Right lobe of liver (tissue), 6 donors: ENCODE measurements at regions not wholly inside any gene's neighbourhood (a gene's known extent, or its start where the extent isn't known, plus 50 kb on each side); places are given as distances from the start of the nearest gene placed in this dataset.

Experiments used
- ATAC-seq, 4 donors: fragments of 200-7000 bp; cut with Tn5 transposase; one replicate each; pipeline ENCODE4 v1.9.1; 2020; ENCODE audit warnings: mild to moderate bottlenecking in 4 of 4, moderate library complexity in 4 of 4
- DNase-seq, 3 donors: peaks; one replicate each; pipeline ENCODE4 v3.0.0-alpha.2; 2020
- H3K27ac ChIP-seq, 3 donors: fragments of 200-600 bp; one replicate each; pipeline ENCODE4 v1.8.0; 2022
- H3K27me3 ChIP-seq, 2 donors: fragments of 200-600 bp; one replicate each; pipeline ENCODE4 v1.8.0; 2022
- H3K36me3 ChIP-seq, 4 donors: fragments of 200-600 bp; sonication (generic) in 1 of 4; one replicate each; pipeline versions ENCODE4 v1.5.1 to v1.8.0; 2017 to 2022; ENCODE audit warnings: control low read depth in 1 of 4
- H3K4me1 ChIP-seq, 4 donors: fragments of 200-600 bp; sonication (generic) in 1 of 4; one replicate each; pipeline versions ENCODE4 v1.5.1 to v1.8.0; 2017 to 2022; ENCODE audit warnings: control low read depth in 1 of 4
- H3K4me3 ChIP-seq, 3 donors: fragments of 200-600 bp; one replicate each; pipeline ENCODE4 v1.8.0; 2022
- H3K9me3 ChIP-seq, 4 donors: fragments of 200-600 bp; sonication (generic) in 1 of 4; one replicate each; pipeline versions ENCODE4 v1.5.1 to v1.8.0; 2017 to 2022; ENCODE audit warnings: control low read depth in 1 of 4
- CTCF ChIP-seq, 4 donors: fragments of 200-600 bp in 3 of 4; fragments of 450-650 bp in 1 of 4; IDR thresholded peaks; one replicate each; pipeline versions ENCODE4 v1.5.1 to v1.8.0; 2016 to 2022; ENCODE audit warnings: antibody characterized with exemption in 4 of 4, mild to moderate bottlenecking in 2 of 4
- POLR2A ChIP-seq: fragments of 450-650 bp; IDR thresholded peaks from one replicate; pipeline ENCODE4 v1.6.1; 2017; ENCODE audit warnings: antibody characterized with exemption, mild to moderate bottlenecking
- WGBS: methylation state at CpG from one replicate; pipeline ENCODE4 v1.1.6; 2018; ENCODE audit warnings: low coverage, low lambda C conversion rate; ENCODE audit not compliant: insufficient coverage; ENCODE audit errors: missing lambda C conversion rate; 5-methylcytosine and 5-hydroxymethylcytosine counted together
- intact Hi-C, 2 donors: fragments of 100-400 bp; cut with DNase I; formaldehyde crosslinking; loops; one replicate each; pipeline versions ENCODE4 v1.11.2 to v1.14.1; 2022
- donor health status: DM: no; HTN: yes; CAD: no.
- donor health status: DM: no; HTN: no; CAD: no.
- donor health status: DM: no; HTN: no; CAD: no.
- donor health status: DM: no; HTN: yes; CAD: no.
- donor health status: DM: no; HTN: yes; CAD: no.

- TF ChIP-seq POLR2A (no peak), CTCF (IDR thresholded peaks at IDR 0.05) (no peak)
- Histone ChIP-seq H3K27me3 (no peaks in the 10 kb centered on the region), H3K4me3 (no peak overlapping the region), H3K27ac (no peak overlapping the region), H3K36me3 (no peaks in the 10 kb centered on the region), H3K4me1 (no peaks in the 10 kb centered on the region), H3K9me3 (no peaks in the 10 kb centered on the region)
- DNase-seq: no peak
- ATAC-seq: no peak
- 41% methylated on average over 3 of the region's 3 CpGs for WGBS
- intact Hi-C loops: no loop called here
These were observed 383.3 kb upstream of the MCTP2 start for GRCh38 chr15:93848076-93848475.

DNA sequence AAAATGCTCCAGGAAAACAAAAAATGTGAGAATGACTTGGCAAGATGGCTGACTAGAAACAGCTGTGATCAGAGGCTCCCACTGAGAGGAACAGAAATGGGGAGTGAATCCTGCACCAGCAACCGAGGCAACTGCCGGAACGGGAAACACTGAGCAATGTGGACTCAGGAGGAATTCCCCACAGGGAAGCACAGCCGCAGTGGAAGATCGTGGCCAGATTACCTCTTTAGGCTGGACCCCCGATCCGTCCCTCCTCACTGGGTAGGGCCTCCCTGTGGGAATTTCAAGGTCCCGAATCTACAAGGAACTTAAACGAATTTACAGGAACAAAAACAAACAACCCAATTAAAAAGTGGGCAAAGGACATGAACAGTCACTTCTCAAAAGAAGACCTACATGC, 385.2 kb upstream of the MCTP2 start:
- H3K27me3 ChIP-seq: no peaks in the 10 kb centered on the region
- TF ChIP-seq POLR2A: no peak
- no peak for TF ChIP-seq CTCF (IDR thresholded peaks at IDR 0.05)
- H3K36me3 ChIP-seq: no peaks in the 10 kb centered on the region
- H3K4me3 ChIP-seq: no peak overlapping the region
- H3K4me1 ChIP-seq: no peaks in the 10 kb centered on the region
- WGBS: 52% methylated on average over 3 of the region's 9 CpGs
- ATAC-seq (no peak), DNase-seq (no peak)
- H3K27ac ChIP-seq: no peak overlapping the region
- no peaks in the 10 kb centered on the region for H3K9me3 ChIP-seq
- intact Hi-C loops: no loop called here

DNA sequence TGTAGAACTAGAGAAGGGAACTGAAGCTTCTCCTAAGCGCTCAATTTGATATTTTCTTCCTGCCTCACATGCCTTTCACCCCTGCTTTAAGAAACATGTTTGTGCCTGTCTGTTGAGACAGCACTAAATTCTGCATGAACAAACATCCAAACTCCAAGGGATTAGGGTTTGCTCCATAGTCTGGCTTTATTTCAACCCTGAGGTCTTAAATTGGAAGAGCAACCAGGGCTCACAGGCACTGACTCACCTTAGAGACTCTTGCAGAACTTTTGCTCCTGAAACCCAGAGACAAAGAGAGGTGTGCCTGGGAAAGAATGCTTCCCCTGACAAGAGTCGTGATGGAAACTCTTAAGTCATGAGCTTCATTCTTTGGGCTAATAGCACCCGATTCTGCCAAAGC, 393.9 kb upstream of the MCTP2 start:
- 54% methylated on average over 3 of the region's 3 CpGs for WGBS
- TF ChIP-seq CTCF (IDR thresholded peaks at IDR 0.05) (no peak), POLR2A (no peak)
- intact Hi-C loops: no loop called here
- Histone ChIP-seq H3K27me3 (no peaks in the 10 kb centered on the region), H3K27ac (no peak overlapping the region), H3K4me1 (no peaks in the 10 kb centered on the region), H3K36me3 (no peaks in the 10 kb centered on the region), H3K9me3 (no peaks in the 10 kb centered on the region), H3K4me3 (no peak overlapping the region)
- ATAC-seq (no peak), DNase-seq (no peak)

DNA sequence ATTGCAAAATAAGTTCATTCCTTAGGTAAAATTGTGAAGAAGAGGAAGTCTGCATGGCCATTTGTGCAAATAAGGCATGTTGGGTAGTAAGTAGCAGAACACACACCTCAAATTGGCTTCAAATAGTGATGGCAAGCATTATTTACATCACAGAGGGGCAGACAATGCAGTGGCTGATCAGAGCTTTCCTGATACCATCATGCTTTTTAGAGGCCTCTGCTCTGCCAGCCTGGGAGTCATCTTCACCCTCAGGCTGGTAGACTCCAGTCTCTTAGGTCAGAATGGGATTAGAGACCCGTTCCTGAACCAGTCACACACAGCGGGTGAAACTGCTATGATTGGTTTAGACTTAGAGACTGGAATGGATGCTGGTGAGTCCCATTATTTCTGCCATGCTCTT, 396.0 kb upstream of the MCTP2 start:
- TF ChIP-seq POLR2A: no peak
- TF ChIP-seq CTCF (IDR thresholded peaks at IDR 0.05): no peak
- H3K4me3 ChIP-seq: no peak overlapping the region
- no peak for ATAC-seq
- H3K27ac ChIP-seq: no peak overlapping the region
- 54% methylated on average over 2 of the region's 2 CpGs for WGBS
- H3K27me3 ChIP-seq: no peaks in the 10 kb centered on the region
- no peak for DNase-seq
- intact Hi-C loops: no loop called here
- H3K9me3 ChIP-seq: no peaks in the 10 kb centered on the region
- H3K36me3 ChIP-seq: no peaks in the 10 kb centered on the region
- H3K4me1 ChIP-seq: no peaks in the 10 kb centered on the region

DNA sequence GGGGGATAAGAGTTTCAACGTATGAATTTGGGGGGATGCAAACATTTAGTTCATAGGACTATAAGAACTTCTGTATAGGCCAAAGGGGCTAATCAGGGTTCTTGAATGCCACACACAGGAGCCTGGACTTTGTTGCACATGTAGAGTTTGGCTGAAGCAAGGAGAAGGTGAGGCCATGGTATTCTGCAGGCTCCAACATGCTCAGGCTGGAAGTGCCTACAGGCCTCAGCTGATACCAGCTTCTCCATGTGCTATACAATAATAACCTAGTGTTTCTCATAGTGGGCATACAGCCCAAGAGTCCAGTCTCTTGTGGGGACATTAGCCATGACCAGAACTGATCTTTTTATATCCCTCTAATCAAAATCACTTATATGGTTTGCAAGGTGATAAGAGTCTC, 399.7 kb upstream of the MCTP2 start:
- no peak for DNase-seq
- Histone ChIP-seq H3K4me3 (no peak overlapping the region), H3K9me3 (no peaks in the 10 kb centered on the region), H3K36me3 (no peaks in the 10 kb centered on the region), H3K27me3 (no peaks in the 10 kb centered on the region), H3K27ac (no peak overlapping the region), H3K4me1 (no peaks in the 10 kb centered on the region)
- intact Hi-C loops: no loop called here
- no peak for ATAC-seq
- TF ChIP-seq POLR2A (no peak), CTCF (IDR thresholded peaks at IDR 0.05) (no peak)
- 33% methylated on average over 1 of the region's 1 CpG for WGBS
